GM21619 (cell line): ENCODE measurements at regions not wholly inside any gene's neighbourhood (a gene's known extent, or its start where the extent isn't known, plus 50 kb on each side); places are given as distances from the start of the nearest gene placed in this dataset.

Source experiments
- ATAC-seq: cut with Tn5 transposase; IDR thresholded peaks from one replicate; pipeline ENCODE4 v1.9.1; 2021; ENCODE audit not compliant: unreplicated experiment

GRCh38 chr16:77590707-77591106, 131.6 kb upstream of the NUDT7 start:
- no peak for ATAC-seq

- ATAC-seq = no peak
Observed at GRCh38 chr16:77591347-77591746, 131.0 kb upstream of the NUDT7 start.

- no peak for ATAC-seq
Observed at GRCh38 chr16:77592021-77592420, 130.3 kb upstream of the NUDT7 start.

GRCh38 chr16:77594057-77594456, 128.3 kb upstream of the NUDT7 start:
- ATAC-seq = no peak

GRCh38 chr16:77594799-77595596, 127.3 kb upstream of the NUDT7 start:
- no peak for ATAC-seq

- no peak for ATAC-seq
Observed at GRCh38 chr16:77596261-77596660, 126.1 kb upstream of the NUDT7 start.

GRCh38 chr16:77599793-77600415, 122.4 kb upstream of the NUDT7 start:
- no peak for ATAC-seq

DNA sequence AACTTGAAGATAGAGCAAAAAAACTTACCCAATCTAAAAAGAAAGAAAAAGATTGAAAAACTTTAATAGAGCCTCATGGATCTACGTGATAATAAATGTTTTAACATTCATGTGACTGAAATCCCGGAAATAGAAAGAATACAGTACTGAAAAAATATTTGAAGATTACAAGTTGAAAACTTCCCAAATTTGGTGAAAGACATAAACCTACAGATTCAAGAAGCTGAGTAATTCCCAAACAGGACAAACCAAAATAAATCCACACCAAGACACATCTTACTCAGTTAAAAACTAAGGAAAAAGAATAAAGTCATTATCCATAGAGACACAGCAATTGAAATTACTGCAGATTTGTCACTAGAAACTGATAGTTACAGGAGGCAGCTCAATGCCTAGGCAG, 121.8 kb upstream of the NUDT7 start:
- ATAC-seq = no peak

GRCh38 chr16:77603656-77604055, 118.7 kb upstream of the NUDT7 start:
- ATAC-seq = no peak

- ATAC-seq = no peak
Observed at GRCh38 chr16:77610496-77610895, 111.8 kb upstream of the NUDT7 start.

DNA sequence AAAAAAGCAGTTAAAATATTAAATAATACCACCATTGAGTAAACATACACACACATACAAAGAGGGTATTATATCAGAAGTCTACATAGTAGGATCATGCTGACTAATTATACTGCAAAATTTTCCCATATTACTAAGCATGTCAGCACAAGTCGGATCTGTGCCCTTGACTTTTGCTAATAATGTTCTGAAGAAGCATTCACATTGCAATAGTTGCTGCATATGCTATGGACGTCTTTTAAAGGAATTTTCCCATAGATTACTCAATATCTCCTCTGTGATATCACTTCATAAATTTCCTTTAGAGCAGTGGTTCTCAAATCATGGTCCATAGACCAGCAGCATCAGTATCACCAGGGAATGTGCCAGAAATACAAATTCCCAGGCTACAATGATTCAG, 110.9 kb upstream of the NUDT7 start:
- ATAC-seq = no peak

GRCh38 chr16:77612596-77612995, 109.7 kb upstream of the NUDT7 start:
- no peak for ATAC-seq

- no peak for ATAC-seq
Observed at GRCh38 chr16:77613095-77613494, 109.2 kb upstream of the NUDT7 start.

GRCh38 chr16:77617553-77617952, 104.8 kb upstream of the NUDT7 start:
- ATAC-seq = no peak

- no peak for ATAC-seq
Observed at GRCh38 chr16:77617996-77618395, 104.3 kb upstream of the NUDT7 start.

GRCh38 chr16:77618951-77619350, 103.4 kb upstream of the NUDT7 start:
- ATAC-seq = no peak

DNA sequence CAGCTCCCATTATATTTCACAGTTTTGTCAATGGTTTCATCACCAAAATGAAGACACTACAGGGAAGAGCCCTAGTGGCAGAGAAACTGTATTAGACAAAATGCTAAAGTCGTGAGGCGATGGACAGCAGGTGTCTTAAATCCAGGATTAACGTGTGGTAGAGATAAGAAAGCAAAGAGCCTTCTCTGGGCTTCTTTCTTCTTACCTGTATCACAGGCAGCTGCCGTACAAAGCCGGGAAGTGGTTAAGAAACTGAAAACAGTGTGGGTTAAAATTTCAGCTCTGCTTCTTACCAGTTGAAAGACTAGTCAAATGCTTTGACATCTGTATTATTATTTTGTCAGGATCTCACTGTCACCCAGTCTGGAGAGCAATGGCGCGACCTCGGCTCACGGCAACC, 98.2 kb upstream of the NUDT7 start:
- ATAC-seq = no peak

- ATAC-seq = no peak
Observed at GRCh38 chr16:77636615-77637014, 85.7 kb upstream of the NUDT7 start.

DNA sequence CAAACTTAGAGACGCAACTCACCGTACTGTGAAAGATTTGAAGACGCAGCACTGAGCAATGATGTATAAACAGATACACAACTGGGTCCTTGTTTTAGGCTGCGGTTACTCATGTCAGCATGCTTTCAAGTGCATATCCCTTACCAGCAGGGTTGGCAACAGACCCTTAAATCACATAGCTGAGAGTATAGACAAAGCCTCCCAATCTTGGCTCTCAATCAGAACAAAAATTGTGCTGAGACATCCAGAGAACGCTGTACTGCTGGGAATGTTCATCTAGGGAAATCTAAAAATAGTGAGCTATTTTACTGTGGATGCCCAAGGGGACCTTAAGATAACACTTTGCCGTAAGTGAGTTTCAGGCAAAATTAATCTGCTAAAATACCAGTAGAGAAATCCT, 84.4 kb upstream of the NUDT7 start:
- no peak for ATAC-seq

DNA sequence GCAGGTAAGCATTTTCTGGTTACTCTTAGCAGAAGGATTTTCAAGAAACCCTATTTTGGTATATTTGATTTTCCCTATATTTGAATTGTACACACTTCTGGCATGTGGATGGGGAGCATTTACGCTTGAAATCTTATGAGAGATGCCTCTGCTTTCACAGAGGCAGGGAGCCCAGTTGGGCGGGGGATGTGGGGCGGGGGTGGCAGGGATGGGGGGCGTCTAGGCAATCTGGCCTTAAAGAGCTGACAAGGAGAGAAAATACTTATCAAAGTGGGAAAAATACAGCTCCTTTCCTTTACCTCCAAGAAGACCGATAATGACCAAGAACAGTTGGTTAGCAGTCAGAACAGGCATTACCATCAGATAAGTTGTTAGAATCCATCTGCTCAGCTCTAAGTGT, 79.1 kb upstream of the NUDT7 start:
- ATAC-seq = no peak

DNA sequence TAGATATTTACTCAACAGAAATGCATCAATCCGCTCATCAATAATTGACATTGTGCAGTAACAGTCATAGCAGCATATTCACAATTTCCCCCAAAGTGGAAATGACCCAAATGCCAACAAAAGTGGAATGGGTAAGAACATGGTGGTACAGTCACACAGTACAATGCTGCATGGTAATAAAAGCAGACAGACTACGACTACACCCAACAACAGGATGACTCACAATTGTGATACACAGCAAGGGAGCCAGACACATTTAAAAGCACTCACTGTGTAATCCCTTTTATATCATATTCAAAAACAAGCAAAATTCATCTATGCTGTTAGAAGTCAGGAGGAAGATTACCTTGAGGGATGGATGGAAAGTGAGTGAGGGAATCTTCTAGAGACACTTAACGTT, 76.5 kb upstream of the NUDT7 start:
- ATAC-seq = no peak

DNA sequence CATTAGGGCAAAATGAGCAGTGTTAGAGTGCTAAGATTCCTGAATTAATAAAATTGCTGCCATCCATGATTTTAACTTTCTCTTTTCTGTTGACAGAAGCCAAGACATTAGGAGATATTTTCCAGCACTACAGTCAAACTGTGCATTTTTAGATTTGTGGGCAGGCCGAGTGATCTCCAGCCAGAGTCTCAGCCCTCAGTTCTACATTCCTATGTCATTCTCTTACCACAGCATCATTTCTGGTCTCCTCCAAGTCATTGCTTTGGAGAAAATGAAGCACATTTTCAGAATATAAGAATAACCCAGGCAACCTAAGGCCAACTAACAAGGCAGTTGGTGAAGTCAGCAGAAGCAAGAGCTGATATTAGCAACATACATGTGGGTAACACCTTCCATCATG, 74.6 kb upstream of the NUDT7 start:
- ATAC-seq = no peak

GRCh38 chr16:77650761-77651160, 71.6 kb upstream of the NUDT7 start:
- ATAC-seq = no peak
